HG02623 (cell line): ENCODE measurements at regions not wholly inside any gene's neighbourhood (a gene's known extent, or its start where the extent isn't known, plus 50 kb on each side); places are given as distances from the start of the nearest gene placed in this dataset.
"Not testable (repeated sequence)": the region's sequence is repeated elsewhere in the genome, so short reads cannot be mapped to it uniquely, and the experiment has no call there.

Experiments
- ATAC-seq: cut with Tn5 transposase; IDR thresholded peaks from one replicate; pipeline ENCODE4 v1.9.1; 2021; ENCODE audit warnings: moderate library complexity; ENCODE audit not compliant: unreplicated experiment

GRCh38 chr10:76621886-76622620, 1015.6 kb downstream of the KCNMA1 start:
- ATAC-seq: no peak

- no peak for ATAC-seq
Measured at GRCh38 chr10:76618641-76619040, 1019.0 kb downstream of the KCNMA1 start.

- no peak for ATAC-seq
Measured at GRCh38 chr10:76618171-76618570, 1019.4 kb downstream of the KCNMA1 start.

- not testable (repeated sequence) for ATAC-seq
Measured at GRCh38 chr10:76616666-76617065, 1020.9 kb downstream of the KCNMA1 start.

GRCh38 chr10:76615049-76615448, 1022.6 kb downstream of the KCNMA1 start:
- no peak for ATAC-seq
